NCI-H82 treated with DMSO at 0.1 percent for 48 hours (cell line): ENCODE measurements at regions not wholly inside any gene's neighbourhood (a gene's known extent, or its start where the extent isn't known, plus 50 kb on each side); places are given as distances from the start of the nearest gene placed in this dataset.
"Not testable (repeated sequence)": the region's sequence is repeated elsewhere in the genome, so short reads cannot be mapped to it uniquely, and the experiment has no call there.

Experiments
- DNase-seq: peaks from one replicate; lab custom pipeline; 2025; ENCODE audit not compliant: unreplicated experiment; lab: John Stamatoyannopoulos, UW

GRCh38 chr5:119879446-119879845, 250.1 kb downstream of the FAM170A start:
- no peak for DNase-seq

- no peak for DNase-seq
These were observed 265.7 kb downstream of the FAM170A start for GRCh38 chr5:119895066-119895465.

- peak; percentile 78 for DNase-seq
These were observed 267.6 kb downstream of the FAM170A start for GRCh38 chr5:119896826-119897536.

GRCh38 chr5:119897537-119898370, 268.4 kb downstream of the FAM170A start:
- DNase-seq, result no peak

GRCh38 chr5:119899981-119900380, 270.6 kb downstream of the FAM170A start:
- no peak for DNase-seq

GRCh38 chr5:119902593-119902992, 273.2 kb downstream of the FAM170A start:
- no peak for DNase-seq

GRCh38 chr5:119913425-119913824, 284.1 kb downstream of the FAM170A start:
- DNase-seq, result no peak

GRCh38 chr5:119919279-119919678, 289.9 kb downstream of the FAM170A start:
- DNase-seq, result no peak

- DNase-seq, result no peak
These were observed 296.9 kb downstream of the FAM170A start for GRCh38 chr5:119926301-119926700.

GRCh38 chr5:119928974-119929373, 299.6 kb downstream of the FAM170A start:
- no peak for DNase-seq

- no peak for DNase-seq
These were observed 301.1 kb downstream of the FAM170A start for GRCh38 chr5:119930490-119930889.

GRCh38 chr5:119943148-119943547, 313.8 kb downstream of the FAM170A start:
- no peak for DNase-seq

GRCh38 chr5:119945691-119946090, 316.3 kb downstream of the FAM170A start:
- no peak for DNase-seq

- DNase-seq, result no peak
These were observed 318.8 kb downstream of the FAM170A start for GRCh38 chr5:119948162-119948561.

- no peak for DNase-seq
These were observed 320.2 kb downstream of the FAM170A start for GRCh38 chr5:119949426-119949999.

- no peak for DNase-seq
These were observed 322.1 kb downstream of the FAM170A start for GRCh38 chr5:119951330-119951934.

GRCh38 chr5:119953474-119953873, 324.1 kb downstream of the FAM170A start:
- DNase-seq, result no peak

GRCh38 chr5:119954106-119954505, 324.7 kb downstream of the FAM170A start:
- no peak for DNase-seq

GRCh38 chr5:119961993-119962392, 332.6 kb downstream of the FAM170A start:
- DNase-seq, result no peak

- DNase-seq, result no peak
These were observed 336.7 kb downstream of the FAM170A start for GRCh38 chr5:119966028-119966427.

- DNase-seq, result no peak
These were observed 339.3 kb downstream of the FAM170A start for GRCh38 chr5:119968690-119969089.

GRCh38 chr5:119987077-119987476, 357.7 kb downstream of the FAM170A start:
- DNase-seq, result not testable (repeated sequence)
